ENCODE measurements at regions not wholly inside any gene's neighbourhood (a gene's known extent, or its start where the extent isn't known, plus 50 kb on each side); places are given as distances from the start of the nearest gene placed in this dataset.

- Mint-ChIP-seq H3K36me3 (peaks cover 0 to 3% of the 10 kb centered on the region in 2 donors), H3K27ac (no peak overlapping the region), H3K4me3 (no peak overlapping the region), H3K27me3 (ENCODE audit: low read depth in 3 of 3) (peaks cover 11 to 40% (median 24%) of the 10 kb centered on the region in 3 donors), H3K9me3 (peaks cover 13 to 24% (median 17%) of the 10 kb centered on the region in 7 donors), H3K4me1 (no peaks in the 10 kb centered on the region)
- no CpG with 5 or more reads among the region's 1 CpG for WGBS (ENCODE audit: insufficient coverage)
- no peak for TF ChIP-seq CTCF (IDR thresholded peaks at IDR 0.05)
- Histone ChIP-seq H3K27ac (ENCODE audit: low read depth in 1 of 2, low read length in 2 of 2) (no peak overlapping the region), H3K27me3 (ENCODE audit: control insufficient read depth in 2 of 2, insufficient read depth in 2 of 2, low read length in 2 of 2) (peaks cover 14 to 32% of the 10 kb centered on the region in 2 donors), H3K79me2 (ENCODE audit: insufficient read depth, low read length) (no peaks in the 10 kb centered on the region), H3K9me3 (replicated peaks in 1 of 2; ENCODE audit: control insufficient read depth in 1 of 2, insufficient read depth in 1 of 2, low read length in 2 of 2) (peaks cover 12% of the 10 kb centered on the region in 2 donors), H4K20me1 (ENCODE audit: insufficient read depth, low read length) (no peaks in the 10 kb centered on the region), H3K36me3 (replicated peaks in 1 of 2; ENCODE audit: control insufficient read depth in 1 of 2, insufficient read depth in 2 of 2, low read length in 2 of 2) (no peaks in the 10 kb centered on the region), H3K4me2 (replicated peaks; ENCODE audit: extremely low read depth, low read length, poor library complexity, severe bottlenecking) (no peak overlapping the region), H3K4me3 (replicated peaks in 1 of 3; ENCODE audit: low read depth in 2 of 3, low read length in 3 of 3) (no peak overlapping the region), H3K4me1 (ENCODE audit: control insufficient read depth in 1 of 2, insufficient read depth in 2 of 2, low read length in 2 of 2) (no peaks in the 10 kb centered on the region), H2AFZ (ENCODE audit: insufficient read depth, low read depth, low read length, poor library complexity, severe bottlenecking) (no peak overlapping the region), H3K9ac (ENCODE audit: insufficient read depth, low read length, poor library complexity, severe bottlenecking) (no peak overlapping the region)
- DNase-seq = no peak
- intact Hi-C loops (cut with micrococcal nuclease) = no loop called here
Observed at GRCh38 chr2:217267758-217268157, 407.9 kb upstream of the TNP1 start.

GRCh38 chr2:217263756-217264155 lies 403.9 kb upstream of the TNP1 start:
- Histone ChIP-seq H4K20me1 (ENCODE audit: insufficient read depth, low read length) (no peaks in the 10 kb centered on the region), H3K9me3 (replicated peaks in 1 of 2; ENCODE audit: control insufficient read depth in 1 of 2, insufficient read depth in 1 of 2, low read length in 2 of 2) (peaks cover 12% of the 10 kb centered on the region in 2 donors), H3K4me2 (replicated peaks; ENCODE audit: extremely low read depth, low read length, poor library complexity, severe bottlenecking) (no peak overlapping the region), H3K4me1 (ENCODE audit: control insufficient read depth in 1 of 2, insufficient read depth in 2 of 2, low read length in 2 of 2) (no peaks in the 10 kb centered on the region), H2AFZ (ENCODE audit: insufficient read depth, low read depth, low read length, poor library complexity, severe bottlenecking) (no peak overlapping the region), H3K27ac (ENCODE audit: low read depth in 1 of 2, low read length in 2 of 2) (no peak overlapping the region), H3K9ac (ENCODE audit: insufficient read depth, low read length, poor library complexity, severe bottlenecking) (no peak overlapping the region), H3K36me3 (replicated peaks in 1 of 2; ENCODE audit: control insufficient read depth in 1 of 2, insufficient read depth in 2 of 2, low read length in 2 of 2) (no peaks in the 10 kb centered on the region), H3K4me3 (replicated peaks in 1 of 3; ENCODE audit: low read depth in 2 of 3, low read length in 3 of 3) (no peak overlapping the region), H3K79me2 (ENCODE audit: insufficient read depth, low read length) (no peaks in the 10 kb centered on the region), H3K27me3 (ENCODE audit: control insufficient read depth in 2 of 2, insufficient read depth in 2 of 2, low read length in 2 of 2) (peaks cover 30 to 42% of the 10 kb centered on the region in 2 donors)
- DNase-seq = no peak
- intact Hi-C loops (cut with micrococcal nuclease) = no loop called here
- Mint-ChIP-seq H3K4me1 (no peaks in the 10 kb centered on the region), H3K4me3 (peak overlapping the region in 1 of 2 donors; percentile 12), H3K27ac (no peak overlapping the region), H3K9me3 (peaks cover 10 to 19% (median 17%) of the 10 kb centered on the region in 7 donors), H3K36me3 (peaks cover 0 to 3% of the 10 kb centered on the region in 2 donors), H3K27me3 (ENCODE audit: low read depth in 3 of 3) (peaks cover 9 to 29% (median 19%) of the 10 kb centered on the region in 3 donors)
- no peak for TF ChIP-seq CTCF (IDR thresholded peaks at IDR 0.05)
- WGBS (ENCODE audit: insufficient coverage) = no CpG with 5 or more reads among the region's 3 CpGs

Data from CD14-positive monocyte (primary cell).